DMS79 treated with DMSO at 0.1 percent for 48 hours (cell line): ENCODE measurements at regions not wholly inside any gene's neighbourhood (a gene's known extent, or its start where the extent isn't known, plus 50 kb on each side); places are given as distances from the start of the nearest gene placed in this dataset.
A peak's percentile ranks its signal among the peaks of the same experiment; 100 is the strongest.
"Not testable (repeated sequence)": the region's sequence is repeated elsewhere in the genome, so short reads cannot be mapped to it uniquely, and the experiment has no call there.

Source experiments
- DNase-seq: peaks from one replicate; lab custom pipeline; 2025; lab: John Stamatoyannopoulos, UW

- no peak for DNase-seq
Observed at GRCh38 chr16:52787709-52788108, 240.8 kb upstream of the TOX3 start.

DNA sequence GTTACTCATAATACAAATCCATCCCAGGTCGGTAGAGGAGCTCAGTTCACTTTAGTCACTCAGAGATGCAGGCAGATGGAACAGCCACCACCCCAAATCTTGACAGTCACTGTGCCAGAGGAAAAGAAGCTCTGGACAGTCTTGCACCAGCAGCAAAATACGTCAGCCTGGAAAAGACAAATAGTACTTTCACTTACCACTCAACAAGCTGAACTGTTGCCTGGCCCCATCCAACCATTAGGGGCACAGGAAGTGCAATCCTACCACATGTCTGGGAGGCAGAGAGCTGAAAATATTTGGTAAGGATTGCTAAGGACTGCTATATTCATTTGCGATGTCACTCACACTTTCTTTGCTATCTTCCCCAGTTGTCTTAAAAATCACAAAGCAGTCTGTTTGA is 239.1 kb upstream of the TOX3 start:
- no peak for DNase-seq

GRCh38 chr16:52785653-52786052 is 238.7 kb upstream of the TOX3 start:
- no peak for DNase-seq

GRCh38 chr16:52783616-52784015 is 236.7 kb upstream of the TOX3 start:
- no peak for DNase-seq

DNA sequence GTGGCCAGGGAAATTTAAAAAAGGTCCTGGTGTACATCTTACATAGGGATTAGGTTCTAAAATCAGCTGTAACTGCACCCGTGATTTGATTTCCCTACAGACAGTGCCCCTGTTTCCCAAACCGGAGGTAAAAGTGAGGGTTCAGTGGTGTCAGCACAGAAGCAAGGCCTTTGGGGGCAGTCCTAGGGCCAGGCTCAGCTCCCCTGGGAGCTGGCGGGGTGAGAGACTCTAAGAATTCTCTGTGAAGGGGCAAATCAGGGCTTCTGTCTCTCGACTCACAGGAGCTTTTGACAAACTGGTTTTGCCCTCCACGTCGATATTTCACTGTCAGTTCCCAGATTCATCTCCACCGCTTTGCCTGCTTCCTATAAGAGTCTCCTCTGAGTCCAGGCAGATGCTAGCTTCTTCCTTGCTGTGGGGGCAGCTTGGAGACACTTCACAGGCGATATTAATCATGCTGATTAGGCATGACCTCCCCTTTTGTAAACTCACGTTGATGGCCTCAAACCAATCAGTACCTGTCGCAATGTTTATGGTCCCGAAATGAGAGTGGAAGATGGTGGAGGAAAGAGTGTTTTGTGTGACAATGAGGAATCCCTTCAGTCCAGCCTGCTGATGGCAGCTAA is 234.2 kb upstream of the TOX3 start:
- no peak for DNase-seq

GRCh38 chr16:52773026-52773425 is 226.1 kb upstream of the TOX3 start:
- peak; percentile 80 for DNase-seq

- DNase-seq = no peak
Observed at GRCh38 chr16:52770828-52771227, 223.9 kb upstream of the TOX3 start.

DNA sequence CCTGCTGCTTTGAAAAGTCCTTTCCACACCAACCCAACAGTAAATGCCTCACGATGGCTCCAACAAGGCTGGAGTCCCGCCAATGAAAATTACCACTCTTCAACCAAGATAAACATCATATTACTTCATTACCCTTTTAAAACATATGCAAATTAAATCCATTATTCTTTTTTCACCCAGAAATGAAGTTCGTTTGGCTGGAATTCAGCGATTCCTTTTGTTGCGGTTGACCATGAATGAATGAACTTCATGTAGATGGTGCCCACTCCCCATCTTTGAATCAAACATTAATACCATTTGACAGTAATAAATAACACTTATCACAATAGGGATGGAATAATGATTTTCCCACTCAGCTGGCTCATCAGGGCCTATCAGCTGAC is 211.5 kb upstream of the TOX3 start:
- no peak for DNase-seq

- no peak for DNase-seq
Observed at GRCh38 chr16:52757746-52758472, 211.0 kb upstream of the TOX3 start.

GRCh38 chr16:52756812-52757517 is 210.0 kb upstream of the TOX3 start:
- DNase-seq = no peak

GRCh38 chr16:52755396-52755795 is 208.5 kb upstream of the TOX3 start:
- no peak for DNase-seq

DNA sequence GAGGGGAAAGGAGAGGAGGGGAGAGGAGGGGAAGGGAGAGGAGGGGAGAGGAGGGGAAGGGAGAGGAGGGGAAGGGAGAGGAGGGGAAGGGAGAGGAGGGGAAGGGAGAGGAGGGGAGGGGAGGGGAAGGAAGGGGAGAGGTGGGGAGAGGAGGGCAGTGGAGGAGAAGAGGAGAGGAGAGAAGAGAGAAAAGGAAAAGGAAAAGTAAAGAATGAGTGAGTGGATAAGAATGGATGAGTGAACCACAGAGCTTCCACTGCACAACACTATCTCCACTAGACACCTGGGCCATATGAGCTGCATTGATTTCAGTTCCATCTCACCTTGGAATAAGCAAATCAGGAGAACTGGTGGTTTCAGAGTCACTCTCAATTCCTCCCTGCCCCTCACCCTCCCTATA is 204.1 kb upstream of the TOX3 start:
- no peak for DNase-seq

- no peak for DNase-seq
Observed at GRCh38 chr16:52748741-52749140, 201.8 kb upstream of the TOX3 start.

GRCh38 chr16:52747088-52747595 is 200.2 kb upstream of the TOX3 start:
- no peak for DNase-seq

- DNase-seq = no peak
Observed at GRCh38 chr16:52743707-52744106, 196.8 kb upstream of the TOX3 start.

DNA sequence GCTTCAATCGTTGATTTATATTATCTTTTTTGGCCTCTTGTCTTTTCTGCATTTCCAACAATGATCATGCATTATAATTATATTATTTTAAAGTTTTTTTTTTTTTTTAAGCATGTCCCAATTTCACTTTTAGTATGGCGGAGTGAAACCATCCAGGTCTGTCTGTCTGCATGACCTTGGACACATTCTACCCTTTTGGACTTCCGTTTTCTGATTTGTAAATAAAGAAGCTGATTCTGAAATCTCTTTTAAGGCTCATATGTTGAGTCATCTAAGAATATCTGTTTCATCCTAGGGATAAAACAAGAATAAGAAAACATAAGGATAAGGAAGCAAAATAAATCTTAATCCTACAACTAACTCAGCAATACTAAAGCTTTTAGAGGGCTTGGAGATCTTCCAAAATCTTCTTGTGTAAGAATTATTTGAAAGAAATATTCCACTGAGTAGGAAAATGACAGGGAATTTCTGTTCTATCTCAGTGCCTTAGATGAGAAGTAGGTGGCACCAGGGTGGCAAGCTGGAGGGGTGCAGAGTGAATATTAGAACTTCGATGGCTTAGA is 195.7 kb upstream of the TOX3 start:
- no peak for DNase-seq

DNA sequence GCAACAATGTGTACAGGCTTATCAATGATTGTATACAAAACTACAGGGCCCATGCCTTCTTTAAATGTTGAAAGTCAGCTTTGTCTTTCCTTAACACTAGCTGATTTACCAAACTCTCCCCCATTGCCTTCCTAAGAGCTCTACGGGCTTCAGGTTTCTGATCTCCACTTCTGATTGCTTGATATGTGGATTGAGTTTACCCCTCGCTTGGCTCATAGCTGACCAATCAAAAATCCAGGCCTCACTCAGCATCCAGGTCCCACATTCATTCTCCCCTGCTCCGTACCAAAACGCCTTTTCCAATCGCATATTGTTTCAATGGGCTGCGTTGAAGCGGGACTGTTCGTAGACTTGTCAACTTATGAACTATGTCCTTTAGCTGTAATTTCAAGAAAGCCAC is 195.1 kb upstream of the TOX3 start:
- no peak for DNase-seq

GRCh38 chr16:52741351-52741750 is 194.4 kb upstream of the TOX3 start:
- DNase-seq = no peak

DNA sequence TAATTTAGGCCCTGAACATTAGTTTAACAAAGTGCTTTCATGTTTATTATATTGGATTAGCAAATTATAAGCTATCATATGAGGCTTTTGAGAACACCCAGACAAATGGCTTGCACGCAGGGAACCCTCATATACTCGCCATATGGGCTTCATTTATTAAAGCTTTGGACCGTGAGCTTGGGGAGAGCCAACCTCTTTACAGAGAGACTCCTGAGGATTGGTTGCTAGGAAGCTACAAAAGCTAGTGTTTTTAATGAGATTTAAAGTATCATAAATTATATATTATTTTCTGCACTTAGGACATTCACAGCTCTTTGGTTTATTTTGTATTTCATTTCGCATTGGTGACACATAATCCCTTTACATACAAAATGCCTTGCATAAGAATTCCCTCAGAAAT is 193.8 kb upstream of the TOX3 start:
- DNase-seq = no peak

DNA sequence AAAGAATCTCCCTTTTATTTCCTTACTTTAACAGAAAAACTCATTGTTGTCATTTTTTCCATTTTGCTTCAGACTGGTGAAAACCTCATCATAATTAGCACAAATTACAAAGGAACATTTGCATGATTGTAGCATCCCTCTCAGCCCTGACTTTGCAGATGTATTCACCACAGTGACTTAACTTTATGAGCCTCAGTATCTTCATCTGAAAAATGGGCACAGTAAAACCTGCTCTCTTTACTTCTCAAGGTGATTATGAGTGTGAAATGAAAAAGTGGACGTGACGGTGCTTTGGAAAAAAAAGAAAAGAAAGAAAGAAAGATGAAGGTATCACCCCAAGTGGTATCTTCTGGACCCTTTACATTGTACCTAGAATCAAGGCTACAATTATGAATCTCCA is 193.4 kb upstream of the TOX3 start:
- DNase-seq = no peak

DNA sequence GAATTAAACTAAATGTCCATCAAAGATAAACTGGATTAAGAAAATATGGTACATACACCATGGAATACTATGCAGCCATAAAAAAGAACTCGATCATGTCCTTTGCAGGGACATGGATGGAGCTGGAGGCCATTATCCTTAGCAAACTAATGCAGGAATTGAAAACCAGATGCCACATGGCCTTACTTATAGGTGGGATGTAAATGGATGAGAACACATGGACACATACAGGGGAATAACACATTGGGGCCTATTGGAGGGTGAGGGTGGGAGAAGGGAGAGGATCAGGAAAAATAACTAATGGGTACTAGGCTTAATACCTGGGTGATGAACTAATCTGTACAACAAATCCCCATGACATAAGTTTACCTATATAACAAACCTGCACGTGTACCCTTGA is 192.0 kb upstream of the TOX3 start:
- DNase-seq = not testable (repeated sequence)

DNA sequence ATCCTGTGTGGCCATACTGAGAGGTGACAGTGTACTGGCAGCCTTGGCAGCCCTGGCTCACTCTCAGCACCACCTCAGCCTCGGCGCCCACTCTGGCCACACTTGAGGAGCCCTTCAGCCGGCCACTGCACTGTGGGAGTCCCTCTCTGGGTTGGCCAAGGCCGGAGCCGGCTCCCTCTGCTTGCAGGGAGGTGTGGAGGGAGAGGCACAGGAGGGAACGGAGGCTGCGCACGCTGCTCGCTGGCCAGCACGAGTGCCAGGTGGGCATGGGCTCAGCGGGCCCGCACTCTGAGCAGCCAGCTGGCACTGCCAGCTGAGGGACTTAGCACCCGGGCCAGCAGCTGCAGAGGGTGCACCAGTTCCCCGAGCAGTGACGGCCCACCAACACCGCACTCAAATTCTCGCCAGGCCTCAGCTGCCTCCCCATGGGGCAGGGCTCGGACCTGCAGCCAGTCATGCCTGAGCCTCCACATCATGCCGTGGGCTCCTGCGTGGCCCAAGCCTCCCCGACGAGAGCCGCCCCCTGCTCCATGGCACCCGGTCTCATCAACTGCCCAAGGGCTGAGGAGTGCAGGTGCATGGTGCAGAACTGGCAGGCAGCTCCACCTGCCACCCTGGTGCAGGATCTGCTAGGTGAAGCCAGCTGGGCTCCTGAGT is 184.4 kb upstream of the TOX3 start:
- DNase-seq = no peak
